ENCODE measurements at regions not wholly inside any gene's neighbourhood (a gene's known extent, or its start where the extent isn't known, plus 50 kb on each side); places are given as distances from the start of the nearest gene placed in this dataset.
"Not testable (repeated sequence)": the region's sequence is repeated elsewhere in the genome, so short reads cannot be mapped to it uniquely, and the experiment has no call there.

- in situ Hi-C loops (cut with HindIII; ENCODE audit: low pct_unique_long_range_greater_than_20kb, low sequenced_read_pairs), result no loop called here
- no peak for DNase-seq (ENCODE audit: low read depth, low spot score)
Measured at GRCh38 chr11:33457948-33458347, 200.8 kb downstream of the HIPK3 start.

DNA sequence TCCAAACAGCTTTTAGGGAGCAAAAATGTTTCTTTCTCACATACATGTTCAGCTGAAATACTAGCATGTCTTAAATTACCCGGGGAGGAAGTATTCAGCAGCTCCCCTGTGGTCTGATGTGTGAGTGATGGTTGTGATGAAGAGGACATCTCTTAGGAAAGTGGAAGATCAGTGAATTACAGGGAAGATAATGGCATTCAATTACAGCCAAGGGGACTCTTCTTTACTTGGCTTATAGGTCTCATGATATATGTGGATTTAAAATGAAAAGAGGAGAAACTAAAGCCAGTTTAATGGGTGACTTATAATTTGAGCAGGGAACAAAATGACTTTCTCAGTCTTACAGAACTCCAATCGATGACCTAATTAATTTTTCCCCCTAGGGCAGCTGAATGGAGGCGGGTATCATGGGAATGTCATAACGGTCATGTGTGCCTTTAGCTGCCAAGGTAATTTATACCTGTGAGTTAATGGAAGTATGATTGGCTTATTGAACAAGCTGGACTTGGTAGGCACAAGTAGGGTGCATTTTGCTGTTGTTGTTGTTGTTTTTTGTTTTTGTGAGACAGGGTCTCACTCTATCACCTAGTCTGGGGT, 198.8 kb downstream of the HIPK3 start:
- in situ Hi-C loops (cut with HindIII; ENCODE audit: low pct_unique_long_range_greater_than_20kb, low sequenced_read_pairs), result no loop called here
- DNase-seq (ENCODE audit: low read depth, low spot score), result no peak

DNA sequence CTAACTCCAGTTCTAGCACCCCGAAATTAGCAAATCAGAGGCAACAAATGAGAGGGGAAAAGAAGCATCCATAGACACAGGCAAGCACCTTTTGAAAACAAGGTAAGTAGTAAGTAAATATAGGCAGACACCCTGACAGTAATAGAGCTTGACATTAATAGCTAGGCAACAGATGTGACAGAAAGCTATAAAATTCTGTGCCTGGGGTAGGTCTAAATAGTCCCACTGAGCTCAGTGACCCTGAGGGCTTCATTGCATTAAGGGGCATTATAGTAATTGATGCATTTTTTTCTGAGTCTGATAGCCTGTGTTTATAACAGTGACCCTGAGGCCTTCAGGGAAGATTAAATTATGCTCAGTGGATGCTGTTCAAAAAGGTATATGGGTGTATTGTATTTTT, 197.1 kb downstream of the HIPK3 start:
- in situ Hi-C loops (cut with HindIII; ENCODE audit: low pct_unique_long_range_greater_than_20kb, low sequenced_read_pairs), result no loop called here
- DNase-seq (ENCODE audit: low read depth, low spot score), result no peak

GRCh38 chr11:33452836-33453624, 195.8 kb downstream of the HIPK3 start:
- DNase-seq (ENCODE audit: low read depth, low spot score), result no peak
- in situ Hi-C loops (cut with HindIII; ENCODE audit: low pct_unique_long_range_greater_than_20kb, low sequenced_read_pairs), result no loop called here

DNA sequence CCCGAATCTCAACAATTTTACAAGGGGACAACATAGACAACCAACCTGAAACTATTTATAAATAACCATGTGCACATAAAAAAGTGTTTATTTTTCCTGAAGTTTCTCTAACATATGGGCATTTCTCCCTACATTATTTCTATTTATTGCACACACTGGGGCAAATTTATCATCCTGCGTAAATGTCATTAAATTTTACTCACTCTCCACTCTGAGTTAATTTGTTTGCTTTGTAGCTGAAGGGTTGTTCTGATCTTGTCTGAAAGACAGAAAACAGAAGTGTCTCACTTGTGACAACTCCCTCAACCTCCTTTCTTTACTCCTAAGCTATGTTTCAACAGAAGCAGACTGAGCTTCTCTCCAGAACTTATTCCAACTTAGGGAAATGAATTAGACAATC, 194.2 kb downstream of the HIPK3 start:
- in situ Hi-C loops (cut with HindIII; ENCODE audit: low pct_unique_long_range_greater_than_20kb, low sequenced_read_pairs), result no loop called here
- DNase-seq (ENCODE audit: low read depth, low spot score), result no peak

DNA sequence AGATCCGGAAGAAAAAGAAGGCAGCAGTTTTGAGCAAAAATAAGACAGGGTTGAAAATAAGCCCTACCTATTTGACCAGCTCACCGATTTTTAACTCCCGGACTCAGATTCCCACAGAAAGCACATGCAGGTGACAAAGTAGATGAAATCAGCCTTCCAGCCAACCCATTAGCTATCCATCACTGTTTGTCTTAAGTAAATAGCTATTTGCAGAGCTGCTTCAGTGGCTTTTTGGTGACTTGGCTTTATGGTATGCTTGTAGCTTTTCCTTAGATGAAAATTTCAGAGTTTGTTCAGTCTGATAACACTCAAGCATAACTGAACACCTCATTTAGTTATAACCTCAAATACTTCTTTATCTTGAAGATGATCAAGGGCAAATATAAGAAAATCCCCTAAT, 192.6 kb downstream of the HIPK3 start:
- DNase-seq (ENCODE audit: low read depth, low spot score), result no peak
- in situ Hi-C loops (cut with HindIII; ENCODE audit: low pct_unique_long_range_greater_than_20kb, low sequenced_read_pairs), result no loop called here

GRCh38 chr11:33448461-33449130, 191.4 kb downstream of the HIPK3 start:
- in situ Hi-C loops (cut with HindIII; ENCODE audit: low pct_unique_long_range_greater_than_20kb, low sequenced_read_pairs), result no loop called here
- DNase-seq (ENCODE audit: low read depth, low spot score), result no peak

DNA sequence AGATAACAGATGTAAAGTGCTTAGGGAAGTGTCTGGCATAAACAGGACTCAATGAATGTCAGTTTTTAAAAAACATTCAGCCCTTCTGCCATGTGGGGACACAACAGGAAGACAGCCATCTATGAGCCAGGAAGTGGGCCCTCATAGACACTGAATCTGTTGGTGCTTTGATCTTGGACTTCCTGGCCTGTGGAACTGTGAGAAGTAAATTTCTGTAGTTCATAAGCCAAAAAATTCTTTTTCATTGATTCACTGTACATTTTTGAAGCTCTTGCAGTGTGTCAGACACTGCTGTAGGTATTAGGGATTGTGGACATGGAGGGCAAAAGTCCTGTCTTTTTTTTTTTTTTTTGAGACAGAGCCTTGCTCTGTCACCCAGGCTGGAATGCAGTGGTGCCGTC, 188.6 kb downstream of the HIPK3 start:
- DNase-seq (ENCODE audit: low read depth, low spot score), result no peak
- in situ Hi-C loops (cut with HindIII; ENCODE audit: low pct_unique_long_range_greater_than_20kb, low sequenced_read_pairs), result no loop called here

DNA sequence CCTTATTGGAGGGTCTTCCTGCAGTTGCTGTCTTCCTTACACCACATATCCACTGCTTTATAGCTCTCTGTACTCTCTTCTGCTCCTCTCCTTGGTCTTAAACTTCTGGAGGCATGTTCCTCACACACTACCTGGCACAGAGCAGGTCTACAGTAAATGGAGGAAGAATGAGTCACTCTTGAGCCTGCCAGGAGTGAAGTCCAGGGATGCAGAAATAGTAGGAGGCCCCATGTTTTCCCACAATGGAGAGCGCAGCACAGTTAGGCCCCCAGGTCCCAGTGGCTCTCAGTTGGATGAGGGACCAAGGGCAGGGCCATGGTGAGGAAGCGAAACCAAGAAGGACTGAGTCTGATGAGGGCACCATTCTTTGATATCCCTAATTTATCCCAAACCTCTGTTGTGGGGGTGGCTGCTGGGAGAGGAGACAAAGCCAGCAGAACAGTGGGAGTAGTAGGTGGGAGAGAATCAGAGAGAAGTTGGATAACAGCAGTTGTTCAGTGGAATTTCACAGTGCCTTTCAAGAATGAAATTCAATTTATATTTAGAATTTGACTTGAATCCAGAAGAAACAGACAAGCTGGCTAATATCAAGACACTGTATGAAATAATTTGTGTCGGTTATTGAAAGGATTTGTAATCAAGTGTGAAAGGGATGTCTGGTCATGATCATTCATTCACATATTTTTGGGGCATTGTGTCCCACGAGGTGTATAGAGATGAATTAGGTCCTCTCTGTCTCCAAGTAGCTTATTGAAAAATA, 187.8 kb downstream of the HIPK3 start:
- no peak for DNase-seq (ENCODE audit: low read depth, low spot score)
- in situ Hi-C loops (cut with HindIII; ENCODE audit: low pct_unique_long_range_greater_than_20kb, low sequenced_read_pairs), result no loop called here

- DNase-seq (ENCODE audit: low read depth, low spot score), result no peak
- in situ Hi-C loops (cut with HindIII; ENCODE audit: low pct_unique_long_range_greater_than_20kb, low sequenced_read_pairs), result no loop called here
Measured at GRCh38 chr11:33443684-33444083, 186.5 kb downstream of the HIPK3 start.

- no peak for DNase-seq (ENCODE audit: low read depth, low spot score)
- in situ Hi-C loops (cut with HindIII; ENCODE audit: low pct_unique_long_range_greater_than_20kb, low sequenced_read_pairs), result no loop called here
Measured at GRCh38 chr11:33438301-33438700, 181.1 kb downstream of the HIPK3 start.

- in situ Hi-C loops (cut with HindIII; ENCODE audit: low pct_unique_long_range_greater_than_20kb, low sequenced_read_pairs), result no loop called here
Measured at GRCh38 chr11:33437529-33437928, 180.3 kb downstream of the HIPK3 start.

DNA sequence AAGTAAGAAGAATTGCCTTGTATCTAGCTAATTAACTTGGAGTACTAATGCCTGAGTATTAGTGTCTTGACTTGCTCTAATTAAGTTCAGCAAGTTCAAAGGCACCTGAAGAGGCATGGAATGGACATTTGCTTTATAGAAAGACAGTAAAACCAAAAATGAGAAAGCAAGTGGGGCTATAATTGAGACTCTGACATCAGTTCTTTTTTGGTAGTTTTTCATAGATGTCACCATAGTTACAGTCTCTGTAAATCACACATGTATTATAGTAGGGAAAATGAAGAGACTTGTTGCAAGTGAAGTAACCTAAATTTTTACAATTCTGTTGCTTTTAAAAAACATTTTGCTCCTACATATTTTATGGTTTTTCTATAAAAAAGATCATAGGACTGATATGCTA, 178.0 kb downstream of the HIPK3 start:
- in situ Hi-C loops (cut with HindIII; ENCODE audit: low pct_unique_long_range_greater_than_20kb, low sequenced_read_pairs), result no loop called here
- no peak for DNase-seq (ENCODE audit: low read depth, low spot score)

More at GRCh38 chr11:33437529-33437928, 180.3 kb downstream of the HIPK3 start:
- DNase-seq (ENCODE audit: low read depth, low spot score), result no peak

- in situ Hi-C loops (cut with HindIII; ENCODE audit: low pct_unique_long_range_greater_than_20kb, low sequenced_read_pairs), result no loop called here
- no peak for DNase-seq (ENCODE audit: low read depth, low spot score)
Measured at GRCh38 chr11:33434294-33434693, 177.1 kb downstream of the HIPK3 start.

DNA sequence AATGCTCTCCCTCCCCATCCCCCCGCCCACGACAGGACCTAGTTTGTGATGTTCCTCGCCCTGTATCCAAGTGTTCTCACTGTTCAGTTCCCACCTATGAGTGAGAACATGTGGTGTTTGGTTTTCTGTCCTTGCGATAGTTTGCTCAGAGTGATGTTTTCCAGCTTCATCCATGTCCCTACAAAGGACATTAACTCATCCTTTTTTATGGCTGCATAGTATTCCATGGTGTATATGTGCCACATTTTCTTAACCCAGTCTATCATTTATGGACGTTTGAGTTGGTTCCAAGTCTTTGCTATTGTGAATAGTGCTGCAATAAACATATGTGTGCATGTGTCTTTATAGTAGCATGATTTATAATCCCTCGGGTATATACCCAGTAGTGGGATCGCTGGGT, 171.3 kb downstream of the HIPK3 start:
- in situ Hi-C loops (cut with HindIII; ENCODE audit: low pct_unique_long_range_greater_than_20kb, low sequenced_read_pairs); DNase-seq (ENCODE audit: low read depth, low spot score): not testable (repeated sequence)

- DNase-seq (ENCODE audit: low read depth, low spot score), result no peak
- in situ Hi-C loops (cut with HindIII; ENCODE audit: low pct_unique_long_range_greater_than_20kb, low sequenced_read_pairs), result no loop called here
Measured at GRCh38 chr11:33420959-33421566, 163.9 kb downstream of the HIPK3 start.

GRCh38 chr11:33419924-33420323, 162.7 kb downstream of the HIPK3 start:
- in situ Hi-C loops (cut with HindIII; ENCODE audit: low pct_unique_long_range_greater_than_20kb, low sequenced_read_pairs), result no loop called here

GRCh38 chr11:33417121-33417520, 159.9 kb downstream of the HIPK3 start:
- in situ Hi-C loops (cut with HindIII; ENCODE audit: low pct_unique_long_range_greater_than_20kb, low sequenced_read_pairs), result no loop called here
- DNase-seq (ENCODE audit: low read depth, low spot score), result no peak

More at GRCh38 chr11:33419924-33420323, 162.7 kb downstream of the HIPK3 start:
- DNase-seq (ENCODE audit: low read depth, low spot score), result no peak

Measured in SK-MEL-5 (cell line).